PC-9 (cell line): ENCODE measurements at regions not wholly inside any gene's neighbourhood (a gene's known extent, or its start where the extent isn't known, plus 50 kb on each side); places are given as distances from the start of the nearest gene placed in this dataset.

Experiments
- CTCF ChIP-seq: fragments of 200-600 bp; sonication (generic); conservative IDR thresholded peaks from 2 replicates; pipeline ENCODE4 v1.6.1; 2017; ENCODE audit warnings: mixed run types, antibody characterized with exemption, mild to moderate bottlenecking, moderate library complexity
- EZH2 ChIP-seq: fragments of 200-600 bp; sonication (generic); IDR thresholded peaks from 2 replicates; pipeline ENCODE4 v1.8.0; 2017; ENCODE audit warnings: antibody characterized with exemption, low read depth

GRCh38 chr5:31029925-31030324, 163.6 kb upstream of the CDH6 start:
- TF ChIP-seq CTCF, result no peak
- TF ChIP-seq EZH2, result no peak
